Smooth muscle cell (in vitro differentiated cells): ENCODE measurements at regions not wholly inside any gene's neighbourhood (a gene's known extent, or its start where the extent isn't known, plus 50 kb on each side); places are given as distances from the start of the nearest gene placed in this dataset.
A peak's percentile ranks its signal among the peaks of the same experiment; 100 is the strongest.

Source experiments
- DNase-seq: peaks from one replicate; lab custom pipeline; 2025; ENCODE audit not compliant: unreplicated experiment; lab: John Stamatoyannopoulos, UW
- H2AFZ ChIP-seq: fragments of 200-600 bp; sonication (generic); 2 replicates; pipeline ENCODE4 v1.6.0; 2016; ENCODE audit warnings: antibody characterized with exemption, low read depth, mild to moderate bottlenecking
- H3F3A ChIP-seq: fragments of 200-600 bp; sonication (generic); 2 replicates; pipeline ENCODE4 v1.6.0; 2017; ENCODE audit warnings: antibody characterized with exemption, low read depth
- H3K27ac ChIP-seq: fragments of 200-600 bp; sonication (generic); 2 replicates; pipeline ENCODE4 v1.5.1; 2016; ENCODE audit warnings: low read depth, mild to moderate bottlenecking
- H3K27me3 ChIP-seq: fragments of 200-600 bp; sonication (generic); 2 replicates; pipeline ENCODE4 v1.6.1; 2016; ENCODE audit warnings: low read depth, mild to moderate bottlenecking
- H3K36me3 ChIP-seq: fragments of 200-600 bp; sonication (generic); 2 replicates; pipeline ENCODE4 v1.5.1; 2016; ENCODE audit warnings: low read depth
- H3K4me1 ChIP-seq: fragments of 200-600 bp; sonication (generic); 2 replicates; pipeline ENCODE4 v1.5.1; 2016; ENCODE audit warnings: low read depth
- H3K4me2 ChIP-seq: fragments of 200-600 bp; sonication (generic); 2 replicates; pipeline ENCODE4 v1.6.0; 2016; ENCODE audit warnings: mild to moderate bottlenecking
- H3K4me3 ChIP-seq: fragments of 200-600 bp; sonication (generic); 2 replicates; pipeline ENCODE4 v1.5.1; 2016; ENCODE audit warnings: mild to moderate bottlenecking
- H3K79me2 ChIP-seq: fragments of 200-600 bp; sonication (generic); 2 replicates; pipeline ENCODE4 v1.6.0; 2016; ENCODE audit warnings: low read depth, mild to moderate bottlenecking
- H3K9ac ChIP-seq: fragments of 200-600 bp; sonication (generic); 2 replicates; pipeline ENCODE4 v1.6.0; 2016; ENCODE audit warnings: low read depth
- H3K9me3 ChIP-seq: fragments of 200-600 bp; sonication (generic); replicated peaks from 2 replicates; pipeline ENCODE4 v1.5.1; 2016; ENCODE audit warnings: low read depth
- H4K20me1 ChIP-seq: fragments of 200-600 bp; sonication (generic); 2 replicates; pipeline ENCODE4 v1.6.0; 2016; ENCODE audit warnings: low read depth
- CTCF ChIP-seq: fragments of 200-600 bp; sonication (generic); IDR thresholded peaks from 2 replicates; pipeline ENCODE4 v1.5.1; 2017; ENCODE audit warnings: borderline replicate concordance, mild to moderate bottlenecking, antibody characterized with exemption; ENCODE audit not compliant: insufficient read depth, poor library complexity, severe bottlenecking
- WGBS: methylation state at CpG from one replicate; pipeline ENCODE4 v1.1.7; 2016; ENCODE audit warnings: low lambda C conversion rate; 5-methylcytosine and 5-hydroxymethylcytosine counted together

- 87% methylated on average over 1 of the region's 1 CpG for WGBS
- no peak overlapping the region for H3K4me2 ChIP-seq
- no peaks in the 10 kb centered on the region for H4K20me1 ChIP-seq
- no peak overlapping the region for H3K27ac ChIP-seq
- H3K36me3 ChIP-seq = no peaks in the 10 kb centered on the region
- no peak overlapping the region for H3K4me3 ChIP-seq
- H3F3A ChIP-seq = no peaks in the 10 kb centered on the region
- no peak for DNase-seq
- H3K9ac ChIP-seq = no peak overlapping the region
- no peaks in the 10 kb centered on the region for H3K9me3 ChIP-seq
- no peaks in the 10 kb centered on the region for H3K79me2 ChIP-seq
- H2AFZ ChIP-seq = no peak overlapping the region
- peaks cover 6% of the 10 kb centered on the region for H3K4me1 ChIP-seq
- H3K27me3 ChIP-seq = peaks cover 17% of the 10 kb centered on the region
- no peak for TF ChIP-seq CTCF
Measured at GRCh38 chr11:32328392-32328791, 106.9 kb downstream of the WT1 start.

- TF ChIP-seq CTCF = no peak
- H3K27me3 ChIP-seq = peaks cover 17% of the 10 kb centered on the region
- no peaks in the 10 kb centered on the region for H3K36me3 ChIP-seq
- WGBS = 69% methylated on average over 10 of the region's 10 CpGs
- H3K4me1 ChIP-seq = peaks cover 8% of the 10 kb centered on the region
- H3K27ac ChIP-seq = no peak overlapping the region
- H3K4me2 ChIP-seq = no peak overlapping the region
- no peak overlapping the region for H2AFZ ChIP-seq
- H3K9ac ChIP-seq = no peak overlapping the region
- H3K4me3 ChIP-seq = no peak overlapping the region
- no peaks in the 10 kb centered on the region for H3F3A ChIP-seq
- no peaks in the 10 kb centered on the region for H3K9me3 ChIP-seq
- no peak for DNase-seq
- no peaks in the 10 kb centered on the region for H4K20me1 ChIP-seq
- H3K79me2 ChIP-seq = no peaks in the 10 kb centered on the region
Measured at GRCh38 chr11:32331098-32331497, 104.2 kb downstream of the WT1 start.

GRCh38 chr11:32331792-32332191, 103.5 kb downstream of the WT1 start:
- Histone ChIP-seq H3K36me3 (no peaks in the 10 kb centered on the region), H3K27me3 (peaks cover 17% of the 10 kb centered on the region), H2AFZ (no peak overlapping the region), H3K9me3 (no peaks in the 10 kb centered on the region), H3K27ac (no peak overlapping the region), H3K4me1 (peaks cover 8% of the 10 kb centered on the region), H3K4me3 (no peak overlapping the region), H3K9ac (no peak overlapping the region), H4K20me1 (no peaks in the 10 kb centered on the region), H3K79me2 (no peaks in the 10 kb centered on the region), H3K4me2 (no peak overlapping the region), H3F3A (no peaks in the 10 kb centered on the region)
- TF ChIP-seq CTCF = no peak
- DNase-seq = no peak
- 94% methylated on average over 1 of the region's 1 CpG for WGBS

GRCh38 chr11:32332990-32333319, 102.4 kb downstream of the WT1 start:
- H3K79me2 ChIP-seq = no peaks in the 10 kb centered on the region
- H3K4me3 ChIP-seq = peak overlapping the region; percentile 48
- TF ChIP-seq CTCF = no peak
- no peaks in the 10 kb centered on the region for H3F3A ChIP-seq
- H3K4me2 ChIP-seq = peak overlapping the region; percentile 90
- H4K20me1 ChIP-seq = no peaks in the 10 kb centered on the region
- 42% methylated on average over 14 of the region's 14 CpGs for WGBS
- peaks cover 8% of the 10 kb centered on the region for H3K4me1 ChIP-seq
- no peak overlapping the region for H3K9ac ChIP-seq
- DNase-seq = no peak
- H3K27me3 ChIP-seq = peaks cover 25% of the 10 kb centered on the region
- no peaks in the 10 kb centered on the region for H3K9me3 ChIP-seq
- H3K36me3 ChIP-seq = no peaks in the 10 kb centered on the region
- H2AFZ ChIP-seq = peak overlapping the region; percentile 91
- H3K27ac ChIP-seq = no peak overlapping the region
